Central memory CD8-positive, alpha-beta T cell (primary cell): ENCODE measurements at regions not wholly inside any gene's neighbourhood (a gene's known extent, or its start where the extent isn't known, plus 50 kb on each side); places are given as distances from the start of the nearest gene placed in this dataset.

Source experiments
- ATAC-seq: fragments of 150-1000 bp; cut with Tn5 transposase; replicated peaks from 2 replicates; pipeline ENCODE4 v1.10.0; 2022; ENCODE audit warnings: mild to moderate bottlenecking, moderate FRiP score, moderate number of reproducible peaks; ENCODE audit not compliant: poor library complexity, severe bottlenecking; ENCODE audit errors: extremely low read depth
- DNase-seq, 2 donors: peaks; one replicate each; pipeline ENCODE4 v3.0.0; 2021; ENCODE audit warnings: low spot score in 2 of 2
- H3K27ac Mint-ChIP-seq: one replicate; pipeline ENCODE4 v1.8.0; 2022; ENCODE audit warnings: low read depth, mild to moderate bottlenecking, moderate library complexity, mixed read lengths
- H3K27me3 Mint-ChIP-seq: one replicate; pipeline ENCODE4 v1.8.0; 2022; ENCODE audit warnings: mixed read lengths
- H3K36me3 Mint-ChIP-seq: one replicate; pipeline ENCODE4 v1.8.0; 2022; ENCODE audit warnings: mild to moderate bottlenecking, moderate library complexity, mixed read lengths; ENCODE audit not compliant: insufficient read depth
- H3K4me1 Mint-ChIP-seq: one replicate; pipeline ENCODE4 v1.8.0; 2022; ENCODE audit warnings: mixed read lengths
- H3K4me3 Mint-ChIP-seq: one replicate; pipeline ENCODE4 v1.8.0; 2022; ENCODE audit warnings: mild to moderate bottlenecking, moderate library complexity, mixed read lengths
- H3K9me3 Mint-ChIP-seq: one replicate; pipeline ENCODE4 v1.8.0; 2022; ENCODE audit warnings: mixed read lengths

DNA sequence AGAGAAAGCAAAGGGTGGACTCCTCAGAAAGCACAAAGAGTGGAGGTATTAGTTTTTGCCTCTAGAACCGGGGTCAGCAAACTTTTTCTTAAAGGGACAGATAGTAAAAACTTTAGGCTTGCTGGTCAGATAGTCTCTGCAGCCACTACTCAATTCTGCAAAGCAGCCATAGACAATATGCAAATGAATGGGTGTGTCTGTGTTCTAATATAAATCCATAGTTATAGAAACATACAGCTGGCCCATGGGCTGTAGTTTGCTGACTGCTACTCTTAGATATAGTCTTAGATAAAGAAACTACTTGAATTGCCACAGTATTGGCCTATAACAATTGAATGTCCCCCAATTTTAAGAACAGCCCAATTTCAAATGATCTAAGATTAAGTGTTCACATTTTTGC lies 101.6 kb upstream of the CACHD1 start:
- ATAC-seq (no peak), DNase-seq (no peak)
- Mint-ChIP-seq H3K4me1 (no peaks in the 10 kb centered on the region), H3K27me3 (peaks cover 20% of the 10 kb centered on the region), H3K9me3 (no peaks in the 10 kb centered on the region), H3K4me3 (no peak overlapping the region), H3K36me3 (no peaks in the 10 kb centered on the region), H3K27ac (no peak overlapping the region)

DNA sequence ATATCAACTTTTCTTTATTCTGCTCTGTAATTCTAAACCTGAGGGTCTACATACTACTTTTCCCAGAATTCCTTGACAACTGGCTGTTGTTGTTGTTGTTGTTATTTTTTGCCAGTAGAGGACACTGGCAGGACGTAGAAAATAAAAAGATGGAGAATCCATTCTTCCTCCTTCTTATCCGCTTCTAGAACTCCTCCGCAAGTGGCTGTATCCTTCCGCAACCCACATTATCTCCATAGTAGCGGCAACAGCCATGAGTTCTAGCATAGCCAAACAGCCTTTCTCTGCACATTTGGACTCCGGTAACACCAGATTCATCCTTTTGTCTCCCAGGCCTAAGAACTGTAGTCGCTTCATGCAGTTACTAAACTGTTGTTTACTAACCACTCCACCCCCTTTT lies 91.1 kb upstream of the CACHD1 start:
- ATAC-seq (no peak), DNase-seq (no peak)
- no peak overlapping the region for H3K27ac Mint-ChIP-seq
- H3K4me1 Mint-ChIP-seq = no peaks in the 10 kb centered on the region
- no peaks in the 10 kb centered on the region for H3K36me3 Mint-ChIP-seq
- H3K9me3 Mint-ChIP-seq = no peaks in the 10 kb centered on the region
- peaks cover 18% of the 10 kb centered on the region for H3K27me3 Mint-ChIP-seq
- H3K4me3 Mint-ChIP-seq = no peak overlapping the region

DNA sequence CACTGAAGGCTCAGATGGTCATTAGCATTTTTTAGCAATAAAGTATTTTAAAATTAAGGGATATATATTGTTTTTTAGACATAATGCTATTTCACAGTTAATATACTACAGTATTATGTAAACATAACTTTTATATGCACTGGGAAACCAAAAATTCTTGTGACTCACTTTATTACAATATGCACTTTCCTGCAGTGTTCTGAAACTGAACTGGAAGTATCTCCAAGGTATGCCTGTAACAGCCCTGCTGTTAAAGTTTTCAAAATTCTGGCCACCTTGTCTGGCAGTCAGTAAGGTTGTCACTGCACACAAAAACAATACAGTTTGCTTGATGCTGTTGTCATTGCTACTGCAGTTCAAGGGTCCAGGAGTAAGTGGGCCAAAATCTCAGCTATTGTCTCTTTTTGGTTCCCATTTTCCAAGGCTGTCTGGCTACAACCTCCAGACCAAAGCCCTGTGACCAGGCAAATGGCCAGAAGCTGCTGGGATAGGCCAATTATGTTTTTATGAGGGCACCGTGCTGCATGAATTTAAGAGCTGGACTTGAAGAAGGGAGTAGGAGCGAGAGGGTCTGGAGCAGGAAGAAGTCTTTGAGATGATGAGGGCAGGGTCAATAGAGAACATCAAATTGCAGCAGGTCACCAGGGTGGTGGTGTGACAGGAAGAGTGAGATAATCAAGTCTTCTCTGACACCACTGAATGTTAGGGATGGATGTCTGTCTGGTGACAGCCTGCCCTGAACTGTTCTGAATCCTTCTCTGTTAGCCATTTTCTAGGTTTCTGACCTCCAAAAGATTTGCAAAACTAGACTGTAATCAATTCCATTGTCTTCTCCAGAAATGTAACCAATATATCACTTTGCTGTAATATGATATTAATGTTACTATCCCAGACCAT lies 82.3 kb upstream of the CACHD1 start:
- no peaks in the 10 kb centered on the region for H3K36me3 Mint-ChIP-seq
- H3K4me3 Mint-ChIP-seq = no peak overlapping the region
- peaks cover 11% of the 10 kb centered on the region for H3K27me3 Mint-ChIP-seq
- H3K9me3 Mint-ChIP-seq = no peaks in the 10 kb centered on the region
- ATAC-seq (no peak), DNase-seq (no peak)
- H3K4me1 Mint-ChIP-seq = no peaks in the 10 kb centered on the region
- no peak overlapping the region for H3K27ac Mint-ChIP-seq

- H3K9me3 Mint-ChIP-seq = no peaks in the 10 kb centered on the region
These were observed 81.6 kb upstream of the CACHD1 start for GRCh38 chr1:64388336-64388735.

GRCh38 chr1:64392109-64392508 lies 77.8 kb upstream of the CACHD1 start:
- H3K36me3 Mint-ChIP-seq = no peaks in the 10 kb centered on the region
- H3K27me3 Mint-ChIP-seq = peaks cover 12% of the 10 kb centered on the region
- no peaks in the 10 kb centered on the region for H3K9me3 Mint-ChIP-seq
- no peaks in the 10 kb centered on the region for H3K4me1 Mint-ChIP-seq
- H3K4me3 Mint-ChIP-seq = no peak overlapping the region
- DNase-seq (no peak), ATAC-seq (no peak)
- no peak overlapping the region for H3K27ac Mint-ChIP-seq

More at GRCh38 chr1:64388336-64388735, 81.6 kb upstream of the CACHD1 start:
- no peak for DNase-seq
- H3K4me1 Mint-ChIP-seq = no peaks in the 10 kb centered on the region
- ATAC-seq = no peak
- no peak overlapping the region for H3K27ac Mint-ChIP-seq
- no peaks in the 10 kb centered on the region for H3K36me3 Mint-ChIP-seq
- no peak overlapping the region for H3K4me3 Mint-ChIP-seq
- peaks cover 13% of the 10 kb centered on the region for H3K27me3 Mint-ChIP-seq

GRCh38 chr1:64393790-64394189 lies 76.1 kb upstream of the CACHD1 start:
- Mint-ChIP-seq H3K4me3 (no peak overlapping the region), H3K9me3 (no peaks in the 10 kb centered on the region), H3K27me3 (peaks cover 12% of the 10 kb centered on the region), H3K4me1 (no peaks in the 10 kb centered on the region), H3K36me3 (no peaks in the 10 kb centered on the region), H3K27ac (no peak overlapping the region)
- no peak for ATAC-seq
- no peak for DNase-seq

DNA sequence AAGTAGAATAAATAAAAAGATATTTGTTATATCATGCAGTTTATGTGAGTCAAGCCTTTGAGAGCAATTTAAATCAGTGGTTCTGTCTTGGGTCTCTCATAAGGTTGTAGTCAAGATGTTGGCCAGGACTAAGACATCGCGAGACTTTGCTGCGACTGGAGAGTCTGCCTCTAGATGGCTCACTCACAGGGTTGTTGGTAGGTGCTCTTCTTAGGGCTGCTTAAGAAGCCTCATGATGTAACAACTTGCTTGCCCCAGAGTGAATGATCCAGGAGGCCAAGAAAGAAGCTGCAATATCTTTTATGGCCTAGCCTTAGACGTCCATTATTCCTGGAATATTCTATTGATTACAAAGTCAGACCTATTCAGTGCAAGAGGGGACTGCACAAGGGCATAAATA lies 73.1 kb upstream of the CACHD1 start:
- H3K4me1 Mint-ChIP-seq = no peaks in the 10 kb centered on the region
- no peaks in the 10 kb centered on the region for H3K36me3 Mint-ChIP-seq
- no peaks in the 10 kb centered on the region for H3K9me3 Mint-ChIP-seq
- DNase-seq = no peak
- ATAC-seq = no peak
- no peak overlapping the region for H3K4me3 Mint-ChIP-seq
- H3K27me3 Mint-ChIP-seq = peaks cover 35% of the 10 kb centered on the region
- H3K27ac Mint-ChIP-seq = no peak overlapping the region

GRCh38 chr1:64397541-64397940 lies 72.4 kb upstream of the CACHD1 start:
- ATAC-seq (no peak), DNase-seq (no peak)
- no peaks in the 10 kb centered on the region for H3K9me3 Mint-ChIP-seq
- no peak overlapping the region for H3K4me3 Mint-ChIP-seq
- H3K4me1 Mint-ChIP-seq = no peaks in the 10 kb centered on the region
- H3K27me3 Mint-ChIP-seq = peaks cover 43% of the 10 kb centered on the region
- no peak overlapping the region for H3K27ac Mint-ChIP-seq
- H3K36me3 Mint-ChIP-seq = no peaks in the 10 kb centered on the region

DNA sequence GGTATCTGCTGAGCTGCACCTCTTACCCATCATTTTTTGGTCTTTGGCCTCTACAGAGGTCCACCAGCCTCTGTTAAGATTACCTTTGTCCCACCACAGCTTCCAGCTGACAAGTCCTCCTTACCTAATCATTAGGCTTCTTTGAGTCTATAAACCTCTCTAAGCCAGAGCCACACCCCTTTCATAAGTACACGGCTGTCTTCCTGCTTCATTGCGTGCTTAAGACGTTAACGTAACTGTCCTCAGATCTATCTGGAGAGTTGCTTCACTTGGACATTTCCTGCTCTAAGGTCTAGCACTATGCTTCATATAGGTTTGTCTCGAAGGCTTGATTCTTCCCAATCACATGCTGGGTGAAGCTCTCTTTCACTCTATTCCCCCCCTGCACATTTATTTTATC lies 71.0 kb upstream of the CACHD1 start:
- ATAC-seq (no peak), DNase-seq (no peak)
- no peaks in the 10 kb centered on the region for H3K4me1 Mint-ChIP-seq
- peaks cover 36% of the 10 kb centered on the region for H3K27me3 Mint-ChIP-seq
- no peaks in the 10 kb centered on the region for H3K36me3 Mint-ChIP-seq
- no peaks in the 10 kb centered on the region for H3K9me3 Mint-ChIP-seq
- H3K4me3 Mint-ChIP-seq = no peak overlapping the region
- H3K27ac Mint-ChIP-seq = no peak overlapping the region

- peaks cover 31% of the 10 kb centered on the region for H3K27me3 Mint-ChIP-seq
- no peak for ATAC-seq
- no peaks in the 10 kb centered on the region for H3K9me3 Mint-ChIP-seq
- no peak overlapping the region for H3K4me3 Mint-ChIP-seq
- H3K27ac Mint-ChIP-seq = no peak overlapping the region
- no peaks in the 10 kb centered on the region for H3K4me1 Mint-ChIP-seq
- no peak for DNase-seq
- H3K36me3 Mint-ChIP-seq = no peaks in the 10 kb centered on the region
These were observed 68.6 kb upstream of the CACHD1 start for GRCh38 chr1:64401285-64401684.

DNA sequence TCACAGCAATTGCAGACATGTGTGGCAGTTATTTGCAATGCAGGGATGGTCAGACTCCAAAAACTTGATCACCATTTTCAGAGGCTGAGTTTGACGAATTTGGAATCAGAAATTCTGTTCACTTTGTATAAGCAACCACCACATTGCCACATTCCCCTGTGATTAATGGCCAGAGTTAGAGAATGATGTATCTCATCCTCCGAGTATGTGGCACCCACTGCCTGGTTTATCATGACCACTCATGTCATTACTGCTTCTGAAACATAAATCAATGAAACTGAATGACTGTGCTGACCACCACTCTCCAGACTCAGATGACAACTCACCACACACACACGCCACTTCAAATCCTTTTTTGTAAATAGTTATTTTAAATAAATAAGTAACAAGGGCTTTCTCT lies 66.6 kb upstream of the CACHD1 start:
- no peak overlapping the region for H3K27ac Mint-ChIP-seq
- H3K9me3 Mint-ChIP-seq = no peaks in the 10 kb centered on the region
- H3K36me3 Mint-ChIP-seq = no peaks in the 10 kb centered on the region
- H3K4me1 Mint-ChIP-seq = no peaks in the 10 kb centered on the region
- peaks cover 31% of the 10 kb centered on the region for H3K27me3 Mint-ChIP-seq
- no peak for DNase-seq
- H3K4me3 Mint-ChIP-seq = no peak overlapping the region
- no peak for ATAC-seq

GRCh38 chr1:64404202-64404601 lies 65.7 kb upstream of the CACHD1 start:
- no peak for ATAC-seq
- no peak overlapping the region for H3K4me3 Mint-ChIP-seq
- DNase-seq = no peak
- no peaks in the 10 kb centered on the region for H3K36me3 Mint-ChIP-seq
- H3K4me1 Mint-ChIP-seq = no peaks in the 10 kb centered on the region
- peaks cover 31% of the 10 kb centered on the region for H3K27me3 Mint-ChIP-seq
- no peaks in the 10 kb centered on the region for H3K9me3 Mint-ChIP-seq
- no peak overlapping the region for H3K27ac Mint-ChIP-seq

DNA sequence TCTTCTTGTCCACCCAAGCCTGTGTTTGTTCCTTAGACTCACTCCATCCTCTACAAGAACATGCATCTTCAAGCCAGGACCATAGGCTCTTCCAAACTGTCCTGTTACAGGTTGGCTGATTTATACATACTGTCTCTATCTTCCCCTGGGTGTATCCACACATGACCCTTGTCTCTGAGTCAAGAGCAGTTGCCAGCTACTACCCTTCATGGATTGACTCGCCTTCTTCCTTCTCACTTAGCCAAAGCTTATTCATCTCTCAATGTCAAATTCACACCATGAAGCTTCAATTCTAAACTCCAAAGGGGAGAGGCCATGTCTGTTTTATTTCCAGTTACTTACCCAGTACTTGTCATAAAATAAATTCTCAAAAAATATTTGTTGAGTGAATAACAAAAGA lies 64.1 kb upstream of the CACHD1 start:
- H3K36me3 Mint-ChIP-seq = no peaks in the 10 kb centered on the region
- H3K4me1 Mint-ChIP-seq = no peaks in the 10 kb centered on the region
- ATAC-seq = no peak
- no peak for DNase-seq
- H3K9me3 Mint-ChIP-seq = no peaks in the 10 kb centered on the region
- H3K27me3 Mint-ChIP-seq = peaks cover 18% of the 10 kb centered on the region
- no peak overlapping the region for H3K4me3 Mint-ChIP-seq
- H3K27ac Mint-ChIP-seq = no peak overlapping the region
